ENCODE measurements at regions not wholly inside any gene's neighbourhood (a gene's known extent, or its start where the extent isn't known, plus 50 kb on each side); places are given as distances from the start of the nearest gene placed in this dataset.

DNA sequence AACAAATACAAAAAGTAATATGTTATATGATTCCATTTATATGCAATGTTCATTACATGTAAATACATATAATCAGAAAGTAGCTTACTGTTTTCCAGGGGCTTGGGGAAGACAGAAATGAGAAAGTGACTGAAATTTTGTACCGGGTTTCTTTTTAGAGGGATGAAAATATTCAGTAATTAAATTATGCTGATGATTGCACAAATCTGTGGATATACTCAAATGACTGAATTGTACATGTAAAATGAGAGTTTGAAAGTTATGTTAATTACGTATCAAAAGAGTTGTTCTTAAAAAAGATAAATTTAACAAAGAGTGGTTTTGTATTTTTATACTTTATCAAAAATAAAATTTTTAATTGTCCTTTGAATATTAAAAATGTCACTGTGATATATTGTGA is 856.3 kb downstream of the DSC3 start:
- TF ChIP-seq, protein P1, sequence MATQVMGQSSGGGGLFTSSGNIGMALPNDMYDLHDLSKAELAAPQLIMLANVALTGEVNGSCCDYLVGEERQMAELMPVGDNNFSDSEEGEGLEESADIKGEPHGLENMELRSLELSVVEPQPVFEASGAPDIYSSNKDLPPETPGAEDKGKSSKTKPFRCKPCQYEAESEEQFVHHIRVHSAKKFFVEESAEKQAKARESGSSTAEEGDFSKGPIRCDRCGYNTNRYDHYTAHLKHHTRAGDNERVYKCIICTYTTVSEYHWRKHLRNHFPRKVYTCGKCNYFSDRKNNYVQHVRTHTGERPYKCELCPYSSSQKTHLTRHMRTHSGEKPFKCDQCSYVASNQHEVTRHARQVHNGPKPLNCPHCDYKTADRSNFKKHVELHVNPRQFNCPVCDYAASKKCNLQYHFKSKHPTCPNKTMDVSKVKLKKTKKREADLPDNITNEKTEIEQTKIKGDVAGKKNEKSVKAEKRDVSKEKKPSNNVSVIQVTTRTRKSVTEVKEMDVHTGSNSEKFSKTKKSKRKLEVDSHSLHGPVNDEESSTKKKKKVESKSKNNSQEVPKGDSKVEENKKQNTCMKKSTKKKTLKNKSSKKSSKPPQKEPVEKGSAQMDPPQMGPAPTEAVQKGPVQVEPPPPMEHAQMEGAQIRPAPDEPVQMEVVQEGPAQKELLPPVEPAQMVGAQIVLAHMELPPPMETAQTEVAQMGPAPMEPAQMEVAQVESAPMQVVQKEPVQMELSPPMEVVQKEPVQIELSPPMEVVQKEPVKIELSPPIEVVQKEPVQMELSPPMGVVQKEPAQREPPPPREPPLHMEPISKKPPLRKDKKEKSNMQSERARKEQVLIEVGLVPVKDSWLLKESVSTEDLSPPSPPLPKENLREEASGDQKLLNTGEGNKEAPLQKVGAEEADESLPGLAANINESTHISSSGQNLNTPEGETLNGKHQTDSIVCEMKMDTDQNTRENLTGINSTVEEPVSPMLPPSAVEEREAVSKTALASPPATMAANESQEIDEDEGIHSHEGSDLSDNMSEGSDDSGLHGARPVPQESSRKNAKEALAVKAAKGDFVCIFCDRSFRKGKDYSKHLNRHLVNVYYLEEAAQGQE (IDR thresholded peaks at IDR 0.05; ENCODE audit: insufficient replicate concordance, low read depth): no peak
- TF ChIP-seq POLR2AphosphoS5 (IDR thresholded peaks at IDR 0.05; ENCODE audit: low read depth): no peak
- TF ChIP-seq, protein P2, sequence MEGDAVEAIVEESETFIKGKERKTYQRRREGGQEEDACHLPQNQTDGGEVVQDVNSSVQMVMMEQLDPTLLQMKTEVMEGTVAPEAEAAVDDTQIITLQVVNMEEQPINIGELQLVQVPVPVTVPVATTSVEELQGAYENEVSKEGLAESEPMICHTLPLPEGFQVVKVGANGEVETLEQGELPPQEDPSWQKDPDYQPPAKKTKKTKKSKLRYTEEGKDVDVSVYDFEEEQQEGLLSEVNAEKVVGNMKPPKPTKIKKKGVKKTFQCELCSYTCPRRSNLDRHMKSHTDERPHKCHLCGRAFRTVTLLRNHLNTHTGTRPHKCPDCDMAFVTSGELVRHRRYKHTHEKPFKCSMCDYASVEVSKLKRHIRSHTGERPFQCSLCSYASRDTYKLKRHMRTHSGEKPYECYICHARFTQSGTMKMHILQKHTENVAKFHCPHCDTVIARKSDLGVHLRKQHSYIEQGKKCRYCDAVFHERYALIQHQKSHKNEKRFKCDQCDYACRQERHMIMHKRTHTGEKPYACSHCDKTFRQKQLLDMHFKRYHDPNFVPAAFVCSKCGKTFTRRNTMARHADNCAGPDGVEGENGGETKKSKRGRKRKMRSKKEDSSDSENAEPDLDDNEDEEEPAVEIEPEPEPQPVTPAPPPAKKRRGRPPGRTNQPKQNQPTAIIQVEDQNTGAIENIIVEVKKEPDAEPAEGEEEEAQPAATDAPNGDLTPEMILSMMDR (IDR thresholded peaks at IDR 0.05; ENCODE audit: insufficient read depth, low read length): no peak
